ENCODE measurements at regions not wholly inside any gene's neighbourhood (a gene's known extent, or its start where the extent isn't known, plus 50 kb on each side); places are given as distances from the start of the nearest gene placed in this dataset.

DNA sequence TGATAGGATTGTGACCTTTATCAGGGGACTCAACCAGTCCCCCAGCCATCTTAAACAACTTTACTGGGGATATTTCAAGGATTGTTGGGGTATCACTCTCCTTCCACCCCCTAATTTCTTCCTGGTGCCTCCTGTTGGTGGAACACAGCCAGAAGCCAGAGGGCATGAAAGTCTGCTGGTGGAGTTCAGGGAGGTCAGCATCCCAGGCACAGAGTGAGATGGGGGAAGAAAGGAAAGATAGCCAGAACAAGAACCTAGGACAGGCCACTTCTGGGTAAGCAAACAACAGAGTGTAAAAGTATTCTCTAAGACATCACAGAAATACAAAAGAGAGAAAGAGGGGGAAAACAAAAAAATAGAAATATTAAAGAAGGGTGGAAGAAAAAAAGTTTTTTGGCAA lies 101.8 kb downstream of the SPRY2 start:
- DNase-seq (ENCODE audit: insufficient read length, low spot score), result no peak
- FAIRE-seq, result no peak

DNA sequence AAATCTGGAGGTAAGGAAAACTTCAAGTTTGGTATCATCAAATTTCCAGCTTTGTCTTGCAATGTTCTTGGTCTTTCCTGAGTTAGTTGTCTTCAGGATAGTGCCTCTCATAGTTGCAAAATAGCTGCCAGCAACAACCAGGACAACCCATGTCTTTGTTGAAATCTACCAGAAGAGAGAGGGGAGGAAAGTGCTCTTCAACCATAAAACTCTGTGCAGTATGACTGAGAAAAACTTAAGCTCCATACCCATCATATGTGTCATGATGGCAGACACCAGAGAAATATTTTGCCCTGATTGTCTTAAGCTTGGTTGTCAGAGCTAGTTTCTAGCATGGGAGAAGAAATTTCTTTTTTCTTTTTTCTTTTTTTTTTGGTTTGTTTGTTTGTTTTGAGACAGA lies 103.3 kb downstream of the SPRY2 start:
- FAIRE-seq (no peak), DNase-seq (ENCODE audit: insufficient read length, low spot score) (no peak)

DNA sequence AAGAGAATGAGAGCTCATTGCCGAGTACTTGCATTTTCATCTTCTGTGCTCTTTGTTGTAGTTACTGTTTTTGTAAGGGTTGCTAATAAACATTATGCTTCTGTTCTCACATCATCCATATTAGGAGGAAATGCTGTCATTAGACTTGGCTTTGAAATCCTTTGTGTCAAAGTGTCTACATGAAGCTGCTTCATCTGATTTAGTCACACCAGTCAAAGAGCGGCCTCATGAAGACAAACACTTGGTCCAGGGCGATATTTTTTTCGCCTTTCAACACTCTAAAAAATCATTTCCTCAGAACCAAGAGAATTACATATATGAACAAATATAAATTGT lies 105.0 kb downstream of the SPRY2 start:
- DNase-seq (ENCODE audit: insufficient read length, low spot score), result no peak

DNA sequence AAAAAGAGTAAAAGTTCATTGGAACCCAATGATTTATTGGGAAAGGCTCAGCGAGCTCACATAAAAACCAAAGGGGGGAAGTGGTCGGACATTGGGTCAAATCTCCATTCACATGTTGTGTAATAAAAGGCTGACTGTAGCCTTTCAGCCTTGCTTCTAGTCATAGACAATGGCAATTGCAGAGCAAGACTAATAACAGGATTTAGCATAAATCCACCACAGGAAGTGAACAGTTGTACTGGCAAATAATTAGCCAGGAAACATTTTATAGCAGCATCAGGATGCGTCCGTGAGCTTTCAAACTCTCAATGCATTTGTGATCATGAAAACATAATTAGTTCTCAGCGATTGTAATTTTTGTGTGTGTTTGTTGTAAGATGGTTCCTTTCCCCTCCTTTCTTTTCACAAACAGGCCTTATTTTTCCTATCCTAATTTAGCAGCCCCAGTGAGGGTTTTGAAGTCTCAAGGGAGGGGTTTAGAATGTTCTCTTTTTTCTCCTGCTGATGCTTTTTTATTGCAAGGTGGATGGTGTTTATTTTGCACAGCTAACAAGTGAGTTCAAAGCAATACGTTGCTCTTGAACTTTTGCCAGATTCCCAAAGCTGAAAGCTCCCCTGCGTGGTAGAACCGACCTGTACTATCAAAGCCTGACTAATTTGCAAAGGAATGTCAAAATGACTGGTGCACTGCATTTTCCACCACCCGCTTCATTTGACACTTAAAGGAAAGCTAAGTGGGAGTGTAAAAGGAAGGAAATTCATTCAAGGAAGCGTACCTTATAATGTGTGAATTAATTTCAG lies 105.6 kb downstream of the SPRY2 start:
- FAIRE-seq, result peak; percentile 73

More for the DNA sequence above, 105.0 kb downstream of the SPRY2 start:
- FAIRE-seq, result no peak

DNA sequence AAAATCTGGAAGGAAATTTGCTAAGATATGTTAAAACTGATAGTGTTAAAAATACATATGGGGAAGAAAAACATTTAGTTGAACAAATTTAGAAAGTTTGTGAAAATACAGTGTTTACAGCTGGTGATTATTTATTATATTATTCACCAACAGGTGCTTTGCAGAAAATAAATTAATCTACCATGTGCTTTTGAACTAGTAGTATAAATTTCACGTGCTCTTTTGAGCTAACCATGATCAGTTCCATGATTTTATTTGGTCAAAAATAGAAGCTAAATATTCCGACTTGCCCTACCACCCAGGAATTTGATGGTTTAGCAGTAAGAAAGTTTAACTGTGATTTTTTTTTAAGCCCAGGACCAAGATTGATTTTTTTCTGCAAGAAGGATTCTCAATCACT lies 113.3 kb downstream of the SPRY2 start:
- DNase-seq (ENCODE audit: insufficient read length, low spot score), result no peak
- no peak for FAIRE-seq

More for the DNA sequence above, 105.6 kb downstream of the SPRY2 start:
- DNase-seq (ENCODE audit: insufficient read length, low spot score), result no peak

DNA sequence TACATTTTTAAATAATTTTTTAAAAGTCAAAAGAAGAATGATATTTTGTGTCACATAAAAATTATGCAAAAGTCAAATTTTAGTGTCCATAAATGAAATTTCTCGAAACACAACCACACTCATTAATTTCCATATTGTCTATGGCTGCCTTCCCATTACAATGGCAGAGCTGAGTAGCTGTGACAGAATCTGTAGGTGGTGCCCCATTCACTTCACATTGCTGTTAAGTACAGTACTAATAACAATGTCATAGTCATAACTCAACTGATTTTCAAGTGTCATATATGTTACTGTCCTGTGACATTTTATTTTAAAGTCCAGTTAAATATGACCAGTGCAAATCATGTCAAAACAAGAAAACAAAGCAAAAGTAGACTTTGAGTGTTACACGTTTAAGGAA lies 114.3 kb downstream of the SPRY2 start:
- FAIRE-seq (no peak), DNase-seq (ENCODE audit: insufficient read length, low spot score) (no peak)

DNA sequence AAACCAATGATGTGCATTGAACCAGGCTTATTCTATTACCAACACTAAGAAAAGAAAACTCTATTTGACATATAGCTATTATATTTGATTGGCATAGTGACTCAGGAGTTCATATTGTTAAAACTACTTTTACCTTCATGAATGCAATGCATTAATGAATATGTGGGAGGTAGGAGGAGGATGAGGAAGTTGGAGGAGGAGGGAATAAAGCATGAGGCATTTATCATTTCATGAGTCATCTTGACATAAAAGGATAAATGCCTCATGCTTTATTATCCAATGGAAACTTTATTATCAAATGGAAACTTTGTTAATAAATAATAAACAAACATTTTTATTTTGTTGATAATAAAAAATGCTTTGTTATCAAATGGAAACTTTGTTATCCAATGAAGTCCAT lies 116.5 kb downstream of the SPRY2 start:
- FAIRE-seq, result no peak
- no peak for DNase-seq (ENCODE audit: insufficient read length, low spot score)

DNA sequence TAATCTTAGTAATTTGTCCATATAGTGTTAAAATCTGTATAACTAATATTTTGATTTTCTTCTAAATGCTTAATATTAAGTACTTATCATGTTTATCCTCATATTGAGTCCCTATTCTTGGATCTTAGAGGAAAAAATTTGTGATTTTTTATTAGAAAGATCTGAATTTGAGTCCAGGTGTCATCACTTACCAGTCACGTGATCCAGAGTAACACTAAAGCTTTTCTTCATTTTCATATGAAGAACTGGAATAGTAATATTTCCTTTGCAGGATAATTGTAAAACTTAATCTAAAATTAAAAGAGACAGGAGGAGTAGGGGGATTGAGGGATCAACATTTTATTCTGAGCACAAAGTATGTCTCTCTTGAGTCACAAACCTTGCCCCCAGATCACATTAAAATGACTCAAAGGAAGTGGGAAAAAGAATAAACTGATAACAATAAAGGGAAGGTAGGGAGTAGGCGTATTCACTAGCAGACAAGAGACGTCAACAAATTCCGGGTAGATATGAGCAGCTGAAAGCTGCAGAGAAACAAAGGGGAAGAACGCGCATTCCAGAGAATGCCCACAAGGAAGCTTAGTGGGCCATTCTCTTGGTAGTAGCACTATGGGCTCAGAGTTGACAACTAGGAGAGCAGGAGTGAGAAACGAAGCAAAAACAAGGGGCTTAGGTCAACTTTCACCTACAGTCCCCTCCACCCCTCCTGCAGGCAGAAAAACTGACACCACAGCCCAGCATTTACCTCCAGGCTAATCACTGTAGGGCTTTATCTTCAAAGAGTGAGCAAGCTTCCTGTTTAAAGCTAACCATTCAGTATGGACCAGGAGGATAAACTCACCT lies 123.1 kb downstream of the SPRY2 start:
- FAIRE-seq (no peak), DNase-seq (ENCODE audit: insufficient read length, low spot score) (no peak)

DNA sequence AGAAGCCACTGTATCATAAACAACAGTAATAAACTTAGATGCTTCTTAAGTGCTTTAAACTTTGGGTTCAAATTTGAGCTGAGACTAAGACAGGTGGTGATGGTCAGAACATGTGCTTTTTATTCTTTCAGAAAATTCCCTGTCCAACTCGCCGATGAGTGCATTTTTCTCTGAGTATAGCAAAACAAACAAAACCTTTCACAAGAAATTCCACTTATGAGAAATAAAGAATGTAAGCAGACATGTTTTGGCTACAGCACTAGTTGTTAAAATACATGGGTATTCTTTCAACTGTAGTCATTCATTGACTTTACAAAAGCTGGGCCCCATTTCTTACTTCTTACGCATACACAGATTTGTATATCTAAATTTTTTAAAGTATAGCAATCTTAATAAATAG lies 125.6 kb downstream of the SPRY2 start:
- DNase-seq (ENCODE audit: insufficient read length, low spot score), result no peak
- no peak for FAIRE-seq

DNA sequence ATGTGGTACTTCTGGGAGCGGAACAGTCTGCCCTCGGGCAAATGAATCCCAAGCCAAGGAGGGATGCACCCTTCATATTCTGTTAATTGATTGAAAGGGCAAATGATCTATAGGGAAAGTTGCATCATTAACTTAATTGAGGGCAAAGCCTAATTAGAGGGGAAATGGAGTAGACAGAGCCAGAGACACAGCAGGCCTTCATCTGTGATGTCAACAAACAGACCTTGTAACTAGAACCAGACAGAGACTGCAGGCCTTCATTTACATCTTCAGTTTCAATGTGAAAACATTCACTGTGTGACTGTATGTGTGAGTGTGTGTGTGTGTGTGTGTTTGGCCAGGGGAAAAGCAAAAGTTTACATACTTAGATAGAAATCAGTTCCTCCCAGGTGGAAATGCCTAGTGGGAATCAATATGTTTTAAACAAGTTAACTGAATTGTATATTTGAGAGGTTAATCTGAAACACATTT lies 126.4 kb downstream of the SPRY2 start:
- DNase-seq (ENCODE audit: insufficient read length, low spot score), result no peak
- FAIRE-seq, result no peak

DNA sequence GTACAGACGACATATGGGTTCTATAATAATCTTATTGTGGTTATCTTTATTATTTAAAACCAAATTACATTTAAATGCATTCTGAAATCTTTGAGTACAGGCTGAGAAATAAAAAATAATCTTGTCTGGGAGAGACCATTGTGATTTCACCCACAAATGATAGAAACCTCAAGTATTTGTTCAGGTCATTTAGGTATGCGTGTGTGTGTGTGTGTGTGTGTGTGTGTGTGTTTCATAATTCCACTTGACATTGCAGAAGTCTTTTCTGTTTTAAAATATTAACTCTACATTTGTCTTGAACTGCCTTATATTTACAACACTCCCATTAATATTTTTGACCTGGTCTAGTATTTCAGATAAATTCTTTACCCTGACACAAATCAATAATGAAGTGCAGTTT lies 126.9 kb downstream of the SPRY2 start:
- no peak for FAIRE-seq
- no peak for DNase-seq (ENCODE audit: insufficient read length, low spot score)

DNA sequence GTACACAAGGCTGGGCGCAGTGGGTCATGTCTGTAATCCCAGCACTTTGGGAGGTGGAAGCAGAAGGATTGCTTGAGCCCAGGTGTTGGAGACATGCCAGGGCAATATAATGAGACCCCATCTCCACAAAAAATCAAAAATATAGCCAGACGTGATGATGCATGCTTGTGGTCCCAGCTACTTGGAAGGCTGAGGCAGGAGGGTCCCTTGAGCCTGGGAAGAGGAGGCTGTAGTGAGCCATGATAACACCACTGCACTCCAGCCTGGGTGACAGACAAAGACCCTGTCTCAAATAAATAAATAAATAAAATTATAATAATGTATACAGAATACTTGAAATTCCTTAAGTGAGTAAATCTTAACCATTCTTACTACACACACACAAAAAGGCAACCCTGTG lies 127.7 kb downstream of the SPRY2 start:
- FAIRE-seq (no peak), DNase-seq (ENCODE audit: insufficient read length, low spot score) (no peak)

DNA sequence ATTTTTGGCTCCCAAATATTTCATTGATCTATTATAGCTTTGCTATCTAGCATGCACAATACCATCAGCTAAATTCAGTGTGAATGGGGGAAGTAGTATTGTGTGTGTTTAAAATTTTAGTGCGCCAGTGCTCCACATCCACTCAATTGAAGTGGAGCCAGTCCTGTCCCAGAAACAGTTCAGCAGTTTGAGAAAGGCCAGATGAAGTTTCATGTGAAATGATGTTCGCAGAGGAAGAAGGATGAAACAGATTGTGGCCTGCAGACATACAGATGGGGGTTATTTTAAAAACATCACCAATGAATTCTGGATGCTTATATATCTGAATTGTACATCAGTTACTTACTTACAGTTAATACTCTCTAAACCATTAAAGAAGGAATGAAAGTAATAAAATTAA lies 129.4 kb downstream of the SPRY2 start:
- FAIRE-seq, result no peak

DNA sequence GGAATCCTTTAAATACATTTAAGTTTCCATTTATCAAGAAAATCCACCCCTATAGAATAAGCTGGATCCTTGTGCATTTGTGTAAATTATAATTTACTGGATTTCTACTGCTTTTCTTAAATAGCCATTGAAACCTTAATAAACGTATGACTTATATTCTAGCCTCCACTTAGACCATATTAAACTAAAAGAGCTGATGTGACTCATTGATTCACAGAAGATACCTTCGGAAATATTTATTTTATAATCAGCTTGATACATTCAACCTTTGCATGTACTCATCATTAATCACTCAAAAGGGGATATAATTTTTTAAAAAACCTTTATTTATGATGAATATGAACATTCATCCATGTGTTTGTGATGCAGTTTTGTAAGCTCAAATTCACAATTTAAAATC lies 136.3 kb downstream of the SPRY2 start:
- no peak for FAIRE-seq
- no peak for DNase-seq (ENCODE audit: insufficient read length, low spot score)

More for the DNA sequence above, 129.4 kb downstream of the SPRY2 start:
- no peak for DNase-seq (ENCODE audit: insufficient read length, low spot score)

DNA sequence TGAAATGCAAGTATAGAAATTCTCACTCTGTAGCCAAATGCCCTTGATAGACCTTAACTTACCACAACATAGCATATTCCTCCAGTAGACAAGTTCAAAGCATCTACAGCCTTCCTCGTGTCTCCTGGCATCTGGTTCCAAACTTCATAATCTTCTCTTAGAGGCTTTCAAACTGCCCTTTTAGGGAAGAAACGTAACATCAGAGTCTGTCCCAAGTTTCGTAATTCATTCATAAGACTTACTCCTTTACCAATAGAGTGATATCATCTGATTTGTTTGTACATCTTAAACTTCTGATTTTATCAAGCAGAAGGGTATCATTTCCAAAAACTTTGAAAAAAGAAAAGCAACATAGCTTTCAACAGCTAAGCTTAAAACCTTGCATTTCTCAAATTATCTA lies 137.4 kb downstream of the SPRY2 start:
- DNase-seq (ENCODE audit: insufficient read length, low spot score), result no peak
- no peak for FAIRE-seq

DNA sequence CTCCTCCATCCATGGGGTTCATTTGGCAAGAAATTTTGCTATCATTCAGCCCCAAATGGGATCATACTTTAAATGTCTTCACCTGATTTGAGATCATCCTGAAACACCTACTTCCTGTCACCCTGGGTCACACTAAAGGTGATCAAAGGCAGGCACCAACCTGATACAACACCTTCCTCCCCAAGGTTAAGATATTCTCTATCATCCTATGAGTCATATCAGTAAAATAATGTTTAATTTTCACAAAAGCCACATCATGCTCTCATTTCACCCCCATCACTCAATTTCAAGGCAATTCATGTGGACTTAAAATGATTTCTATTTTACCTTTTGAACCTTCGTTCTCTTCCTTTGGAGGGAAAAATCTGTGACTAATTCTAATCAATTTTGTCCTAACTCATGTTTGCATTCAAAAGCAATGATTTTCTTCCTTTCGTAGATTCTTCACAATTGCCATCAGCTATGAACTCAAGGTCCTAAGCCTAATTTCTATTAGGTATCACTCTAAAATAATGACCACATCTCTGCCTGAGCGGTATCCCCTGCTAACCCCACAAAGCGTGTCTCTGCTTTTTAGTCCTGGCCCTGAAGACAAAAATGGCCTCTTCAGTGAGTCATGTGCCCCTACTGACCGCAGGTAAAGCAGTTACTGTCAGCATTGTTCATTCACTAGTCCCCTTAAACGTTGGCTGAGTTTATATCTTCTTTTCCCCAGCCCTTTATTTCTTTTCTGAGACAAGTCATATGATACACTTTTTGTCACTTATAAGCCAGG lies 139.0 kb downstream of the SPRY2 start:
- no peak for DNase-seq (ENCODE audit: insufficient read length, low spot score)
- no peak for FAIRE-seq

DNA sequence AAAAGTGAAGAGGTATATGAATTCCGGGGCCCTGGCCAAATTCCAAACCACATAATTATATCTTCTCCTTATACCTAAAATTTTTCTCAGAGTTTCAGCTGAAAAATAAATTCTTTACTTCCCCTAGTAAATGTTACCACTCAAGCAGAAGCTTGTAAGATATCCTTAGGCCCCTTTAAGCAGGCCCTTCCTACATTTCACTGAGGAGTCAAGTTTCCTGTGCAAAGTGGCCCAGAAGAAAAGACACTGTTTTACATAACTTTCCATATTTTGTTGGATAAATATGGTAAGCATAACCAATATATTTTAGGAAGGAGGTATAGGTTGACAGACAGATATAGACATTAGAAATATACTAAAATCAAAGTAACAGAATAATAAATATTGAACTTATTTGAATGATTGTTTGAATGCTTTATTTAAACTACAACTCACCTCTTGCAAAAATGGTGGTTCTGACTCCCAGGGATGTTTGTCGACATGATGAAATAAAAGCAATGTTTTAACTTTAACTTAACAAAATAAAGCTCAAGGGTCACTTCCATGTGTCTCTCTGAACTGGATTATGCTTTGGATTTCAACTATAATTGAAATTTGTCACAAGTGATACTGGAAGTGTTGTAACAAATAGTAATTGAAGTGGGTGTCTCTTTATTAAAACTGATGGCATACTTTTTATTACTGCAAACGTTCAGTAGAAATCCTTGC lies 141.2 kb downstream of the SPRY2 start:
- FAIRE-seq (no peak), DNase-seq (ENCODE audit: insufficient read length, low spot score) (no peak)

DNA sequence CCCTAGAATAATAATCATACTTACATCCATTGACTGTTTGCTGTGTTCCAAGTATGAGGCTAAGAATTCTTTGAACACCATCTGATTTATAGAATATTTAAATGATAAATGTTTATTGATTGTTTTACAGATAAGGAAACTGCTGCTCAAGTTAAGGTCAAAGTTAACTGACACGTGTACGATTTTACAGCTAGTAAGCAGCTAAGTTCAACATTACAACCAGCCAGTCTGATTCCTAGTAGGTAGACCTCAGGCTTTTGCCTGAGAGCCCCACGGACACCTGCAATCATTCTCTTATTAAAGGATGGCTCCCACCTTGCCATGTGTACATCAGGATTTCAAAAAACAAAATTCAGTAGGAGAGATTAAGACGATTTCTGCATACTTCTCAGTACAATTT lies 141.9 kb downstream of the SPRY2 start:
- no peak for FAIRE-seq
- DNase-seq (ENCODE audit: insufficient read length, low spot score), result no peak

DNA sequence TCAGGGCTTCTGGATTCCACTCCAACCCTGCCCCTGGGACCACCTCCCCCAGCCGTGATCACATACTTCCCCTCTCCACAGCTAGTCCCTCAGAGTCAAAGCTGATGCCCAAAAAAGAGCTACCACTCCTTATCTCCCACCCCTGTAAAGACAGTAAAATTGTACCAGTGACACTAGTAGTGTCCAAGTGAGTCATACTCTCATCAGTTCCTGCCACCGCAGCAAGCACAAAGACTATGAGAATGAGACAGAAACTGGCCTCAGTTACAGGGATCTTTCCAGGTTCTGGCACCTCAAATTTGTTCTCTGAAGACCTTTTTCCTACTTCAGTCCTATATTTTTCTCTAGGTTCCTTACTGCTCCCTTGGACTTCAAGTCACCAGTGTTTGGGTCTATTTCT lies 144.2 kb downstream of the SPRY2 start:
- DNase-seq (ENCODE audit: insufficient read length, low spot score), result no peak
- FAIRE-seq, result no peak

DNA sequence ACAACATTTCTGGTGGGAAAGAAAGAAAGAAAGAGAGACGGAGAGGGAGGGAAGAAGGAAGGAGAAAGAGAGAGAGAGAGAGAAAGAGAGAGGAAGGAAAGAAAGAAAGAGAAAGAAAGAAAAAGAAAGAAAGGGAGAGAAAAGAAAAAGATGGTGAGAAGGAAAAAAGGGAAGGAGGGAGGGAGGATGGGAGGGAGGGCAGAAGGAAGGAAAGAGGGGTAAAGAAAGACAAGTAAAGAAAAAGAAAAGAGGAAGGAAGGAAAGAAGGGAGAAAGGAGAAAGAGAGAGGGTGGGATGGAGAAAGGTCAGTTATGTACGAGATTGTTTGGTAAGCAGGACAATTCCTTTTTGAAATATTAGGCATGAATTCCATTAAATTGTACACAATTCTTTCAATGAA lies 145.3 kb downstream of the SPRY2 start:
- FAIRE-seq, result no peak

More for the DNA sequence above, 145.3 kb downstream of the SPRY2 start:
- DNase-seq (ENCODE audit: insufficient read length, low spot score), result no peak
